SK-N-SH treated with all-trans-retinoic acid at 6 μM for 48 hours (cell line): ENCODE measurements at regions not wholly inside any gene's neighbourhood (a gene's known extent, or its start where the extent isn't known, plus 50 kb on each side); places are given as distances from the start of the nearest gene placed in this dataset.

ENCODE experiments used
- ATAC-seq: fragments of 200-7000 bp; cut with Tn5 transposase; 3 replicates; pipeline ENCODE4 v1.9.1; 2020; ENCODE audit warnings: mild to moderate bottlenecking, moderate library complexity
- ARNTL ChIP-seq: fragments of 450-650 bp; formaldehyde crosslinking; IDR thresholded peaks from 2 replicates; pipeline ENCODE4 v1.5.0; 2020; ENCODE audit warnings: low read depth, mild to moderate bottlenecking, moderate library complexity, borderline replicate concordance
- CSDC2 ChIP-seq: fragments of 250-450 bp; sonication (Bioruptor Pico); IDR thresholded peaks from 2 replicates; pipeline ENCODE4 v1.5.0; 2020; ENCODE audit warnings: mild to moderate bottlenecking, moderate library complexity
- ESRRG ChIP-seq: fragments of 250-450 bp; sonication (Bioruptor Pico); IDR thresholded peaks from 2 replicates; pipeline ENCODE4 v1.6.1; 2021; ENCODE audit warnings: mild to moderate bottlenecking
- ISL1 ChIP-seq: fragments of 250-450 bp; sonication (Bioruptor Pico); IDR thresholded peaks from 2 replicates; pipeline ENCODE4 v2.1.2; 2022; ENCODE audit warnings: mild to moderate bottlenecking, moderate library complexity
- OSR1 ChIP-seq: fragments of 250-450 bp; sonication (Bioruptor Pico); IDR thresholded peaks from 2 replicates; pipeline ENCODE4 v1.8.0; 2022; ENCODE audit warnings: moderate library complexity, mild to moderate bottlenecking, inconsistent platforms
- PPARA ChIP-seq: fragments of 250-450 bp; sonication (Bioruptor Pico); IDR thresholded peaks from 2 replicates; pipeline ENCODE4 v1.5.0; 2020; ENCODE audit warnings: mild to moderate bottlenecking, borderline replicate concordance
- RARB ChIP-seq: fragments of 250-450 bp; sonication (Bioruptor Pico); IDR thresholded peaks from 2 replicates; pipeline ENCODE4 v1.8.0; 2021; ENCODE audit warnings: mild to moderate bottlenecking, moderate library complexity
- SNAI2 ChIP-seq: fragments of 250-450 bp; sonication (Bioruptor Pico); IDR thresholded peaks from 2 replicates; pipeline ENCODE4 v1.5.0; 2020; ENCODE audit warnings: mild to moderate bottlenecking, moderate library complexity
- TCF4 ChIP-seq: fragments of 250-450 bp; sonication (Bioruptor Pico); IDR thresholded peaks from 2 replicates; pipeline ENCODE4 v1.8.0; 2021; ENCODE audit warnings: mild to moderate bottlenecking, moderate library complexity, borderline replicate concordance
- TOX ChIP-seq: fragments of 250-450 bp; sonication (Bioruptor Pico); IDR thresholded peaks from 2 replicates; pipeline ENCODE4 v1.8.0; 2021; ENCODE audit warnings: mild to moderate bottlenecking, moderate library complexity, borderline replicate concordance
- ZFP3 ChIP-seq: fragments of 250-450 bp; sonication (Bioruptor Pico); IDR thresholded peaks from 2 replicates; pipeline ENCODE4 v1.5.0; 2020; ENCODE audit warnings: mild to moderate bottlenecking, moderate library complexity
- ZFP30 ChIP-seq: fragments of 450-650 bp; formaldehyde crosslinking; IDR thresholded peaks from 2 replicates; pipeline ENCODE4 v1.5.0; 2022; ENCODE audit warnings: mild to moderate bottlenecking, moderate library complexity
- ZNF565 ChIP-seq: fragments of 450-650 bp; formaldehyde crosslinking; conservative IDR thresholded peaks from 2 replicates; pipeline ENCODE4 v1.5.0; 2020; ENCODE audit warnings: low read depth, mild to moderate bottlenecking, moderate library complexity
- ZNF70 ChIP-seq: fragments of 450-650 bp; formaldehyde crosslinking; IDR thresholded peaks from 2 replicates; pipeline ENCODE4 v1.5.0; 2020; ENCODE audit warnings: mild to moderate bottlenecking, moderate library complexity
- ZNF8 ChIP-seq: fragments of 450-650 bp; formaldehyde crosslinking; IDR thresholded peaks from 2 replicates; pipeline ENCODE4 v1.5.0; 2020; ENCODE audit warnings: mild to moderate bottlenecking, moderate library complexity
- TF ChIP-seq, protein P1 (sequence below): fragments of 250-450 bp; sonication (Bioruptor Pico); IDR thresholded peaks from 2 replicates; pipeline ENCODE4 v1.5.1; 2020; ENCODE audit warnings: low read depth, mild to moderate bottlenecking, moderate library complexity
- TF ChIP-seq, protein P2 (sequence below): fragments of 250-450 bp; sonication (Bioruptor Pico); IDR thresholded peaks from 2 replicates; pipeline ENCODE4 v1.8.0; 2021; ENCODE audit warnings: low read depth, mild to moderate bottlenecking, moderate library complexity, borderline replicate concordance
- TF ChIP-seq, protein P3 (sequence below): fragments of 250-450 bp; sonication (Bioruptor Pico); IDR thresholded peaks from 2 replicates; pipeline ENCODE4 v1.8.0; 2020; ENCODE audit warnings: mild to moderate bottlenecking, moderate library complexity, borderline replicate concordance
- TF ChIP-seq, protein P4 (sequence below): fragments of 250-450 bp; sonication (Bioruptor Pico); IDR thresholded peaks from 2 replicates; pipeline ENCODE4 v1.5.0; 2020; ENCODE audit warnings: mild to moderate bottlenecking, moderate library complexity

DNA sequence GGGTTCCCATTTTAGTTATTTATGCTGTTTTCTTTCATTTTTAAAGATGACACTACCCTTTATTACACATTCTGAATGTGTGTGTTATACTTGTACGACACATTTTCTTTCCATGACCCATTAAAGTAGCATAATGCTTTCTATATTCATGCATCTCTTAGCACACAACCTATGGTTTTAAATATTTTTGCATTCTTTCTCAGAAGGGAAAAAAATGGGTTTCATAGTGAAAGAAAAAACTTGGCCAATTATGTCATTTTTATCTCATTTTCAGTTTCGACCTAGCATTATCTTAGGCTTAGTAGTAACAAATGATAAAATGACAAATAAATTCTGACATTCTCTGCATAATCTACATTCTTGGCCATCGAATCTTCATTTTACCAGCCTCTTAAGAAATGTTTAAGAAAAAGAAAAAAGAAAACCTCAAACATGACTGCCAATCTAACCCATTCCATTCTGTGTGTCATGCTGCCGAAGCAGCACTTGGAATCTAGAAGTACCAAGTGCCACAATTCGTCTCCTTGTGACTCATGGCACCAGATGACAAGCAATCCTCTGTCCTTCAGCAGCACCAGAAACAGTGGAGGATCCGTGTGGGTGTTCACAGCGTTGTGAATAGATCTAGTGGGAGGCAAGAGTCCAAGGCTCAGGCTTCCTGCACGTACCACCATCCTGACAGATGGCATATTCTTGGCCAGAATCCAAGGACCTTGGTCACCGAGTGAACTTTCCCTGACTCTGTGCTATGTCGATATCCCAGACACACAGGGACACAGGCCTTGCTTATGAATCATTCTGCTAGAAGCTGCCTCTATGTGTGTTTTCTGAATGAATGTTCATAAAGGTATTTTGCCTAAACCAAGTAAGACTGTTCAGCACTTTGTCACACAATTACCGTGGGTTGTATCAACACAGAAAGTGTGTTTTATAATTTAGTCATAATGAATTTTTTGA, 502.7 kb downstream of the NR2F1-AS1 start:
- ATAC-seq = peak; percentile 90
- TF ChIP-seq ZNF8 (CRISPR knock-in tag) (peak; percentile 92), TCF4 (CRISPR knock-in tag) (peak; percentile 35; the same call in 1 of the 2 replicates), ESRRG (no peak), ZFP30 (no peak), ZNF70 (CRISPR knock-in tag) (no peak), TOX (CRISPR knock-in tag) (peak; percentile 41; the same call in 1 of the 2 replicates), ISL1 (CRISPR knock-in tag) (peak; percentile 87), RARB (CRISPR knock-in tag) (0 out of 2 replicates have a peak, but pooled peaks have one; percentile 20), CSDC2 (CRISPR knock-in tag) (no peak), SNAI2 (peak; percentile 61)
- TF ChIP-seq, protein P1, sequence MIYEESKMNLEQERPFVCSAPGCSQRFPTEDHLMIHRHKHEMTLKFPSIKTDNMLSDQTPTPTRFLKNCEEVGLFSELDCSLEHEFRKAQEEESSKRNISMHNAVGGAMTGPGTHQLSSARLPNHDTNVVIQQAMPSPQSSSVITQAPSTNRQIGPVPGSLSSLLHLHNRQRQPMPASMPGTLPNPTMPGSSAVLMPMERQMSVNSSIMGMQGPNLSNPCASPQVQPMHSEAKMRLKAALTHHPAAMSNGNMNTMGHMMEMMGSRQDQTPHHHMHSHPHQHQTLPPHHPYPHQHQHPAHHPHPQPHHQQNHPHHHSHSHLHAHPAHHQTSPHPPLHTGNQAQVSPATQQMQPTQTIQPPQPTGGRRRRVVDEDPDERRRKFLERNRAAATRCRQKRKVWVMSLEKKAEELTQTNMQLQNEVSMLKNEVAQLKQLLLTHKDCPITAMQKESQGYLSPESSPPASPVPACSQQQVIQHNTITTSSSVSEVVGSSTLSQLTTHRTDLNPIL (CRISPR knock-in tag) = peak; percentile 40; the same call in 1 of the 2 replicates
- TF ChIP-seq, protein P2, sequence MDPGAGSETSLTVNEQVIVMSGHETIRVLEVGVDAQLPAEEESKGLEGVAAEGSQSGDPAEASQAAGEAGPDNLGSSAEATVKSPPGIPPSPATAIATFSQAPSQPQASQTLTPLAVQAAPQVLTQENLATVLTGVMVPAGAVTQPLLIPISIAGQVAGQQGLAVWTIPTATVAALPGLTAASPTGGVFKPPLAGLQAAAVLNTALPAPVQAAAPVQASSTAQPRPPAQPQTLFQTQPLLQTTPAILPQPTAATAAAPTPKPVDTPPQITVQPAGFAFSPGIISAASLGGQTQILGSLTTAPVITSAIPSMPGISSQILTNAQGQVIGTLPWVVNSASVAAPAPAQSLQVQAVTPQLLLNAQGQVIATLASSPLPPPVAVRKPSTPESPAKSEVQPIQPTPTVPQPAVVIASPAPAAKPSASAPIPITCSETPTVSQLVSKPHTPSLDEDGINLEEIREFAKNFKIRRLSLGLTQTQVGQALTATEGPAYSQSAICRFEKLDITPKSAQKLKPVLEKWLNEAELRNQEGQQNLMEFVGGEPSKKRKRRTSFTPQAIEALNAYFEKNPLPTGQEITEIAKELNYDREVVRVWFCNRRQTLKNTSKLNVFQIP = peak; percentile 81; the same call in 1 of the 2 replicates
- TF ChIP-seq, protein P3, sequence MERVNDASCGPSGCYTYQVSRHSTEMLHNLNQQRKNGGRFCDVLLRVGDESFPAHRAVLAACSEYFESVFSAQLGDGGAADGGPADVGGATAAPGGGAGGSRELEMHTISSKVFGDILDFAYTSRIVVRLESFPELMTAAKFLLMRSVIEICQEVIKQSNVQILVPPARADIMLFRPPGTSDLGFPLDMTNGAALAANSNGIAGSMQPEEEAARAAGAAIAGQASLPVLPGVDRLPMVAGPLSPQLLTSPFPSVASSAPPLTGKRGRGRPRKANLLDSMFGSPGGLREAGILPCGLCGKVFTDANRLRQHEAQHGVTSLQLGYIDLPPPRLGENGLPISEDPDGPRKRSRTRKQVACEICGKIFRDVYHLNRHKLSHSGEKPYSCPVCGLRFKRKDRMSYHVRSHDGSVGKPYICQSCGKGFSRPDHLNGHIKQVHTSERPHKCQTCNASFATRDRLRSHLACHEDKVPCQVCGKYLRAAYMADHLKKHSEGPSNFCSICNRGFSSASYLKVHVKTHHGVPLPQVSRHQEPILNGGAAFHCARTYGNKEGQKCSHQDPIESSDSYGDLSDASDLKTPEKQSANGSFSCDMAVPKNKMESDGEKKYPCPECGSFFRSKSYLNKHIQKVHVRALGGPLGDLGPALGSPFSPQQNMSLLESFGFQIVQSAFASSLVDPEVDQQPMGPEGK (CRISPR knock-in tag) = peak; percentile 24; the same call in 1 of the 2 replicates

DNA sequence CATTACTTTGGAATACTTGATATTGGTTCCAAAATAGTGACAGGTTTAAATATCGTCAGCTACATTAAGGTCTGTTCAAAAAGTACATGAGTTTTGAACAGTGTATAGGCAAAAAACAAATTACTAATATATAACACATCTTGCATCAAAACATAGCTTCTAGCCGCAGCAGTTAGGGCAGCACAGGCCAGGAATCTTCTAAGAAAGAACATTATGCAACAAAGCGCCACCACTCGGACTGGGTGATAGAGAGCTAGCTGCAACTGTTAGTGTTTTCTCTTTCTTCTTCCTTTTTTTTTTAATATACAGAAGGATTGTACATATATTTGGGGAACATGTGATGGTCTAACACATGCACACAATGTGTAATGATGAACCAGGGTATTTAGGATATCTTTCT, 504.5 kb downstream of the NR2F1-AS1 start:
- TF ChIP-seq, protein P1 (CRISPR knock-in tag) = no peak
- TF ChIP-seq, protein P4, sequence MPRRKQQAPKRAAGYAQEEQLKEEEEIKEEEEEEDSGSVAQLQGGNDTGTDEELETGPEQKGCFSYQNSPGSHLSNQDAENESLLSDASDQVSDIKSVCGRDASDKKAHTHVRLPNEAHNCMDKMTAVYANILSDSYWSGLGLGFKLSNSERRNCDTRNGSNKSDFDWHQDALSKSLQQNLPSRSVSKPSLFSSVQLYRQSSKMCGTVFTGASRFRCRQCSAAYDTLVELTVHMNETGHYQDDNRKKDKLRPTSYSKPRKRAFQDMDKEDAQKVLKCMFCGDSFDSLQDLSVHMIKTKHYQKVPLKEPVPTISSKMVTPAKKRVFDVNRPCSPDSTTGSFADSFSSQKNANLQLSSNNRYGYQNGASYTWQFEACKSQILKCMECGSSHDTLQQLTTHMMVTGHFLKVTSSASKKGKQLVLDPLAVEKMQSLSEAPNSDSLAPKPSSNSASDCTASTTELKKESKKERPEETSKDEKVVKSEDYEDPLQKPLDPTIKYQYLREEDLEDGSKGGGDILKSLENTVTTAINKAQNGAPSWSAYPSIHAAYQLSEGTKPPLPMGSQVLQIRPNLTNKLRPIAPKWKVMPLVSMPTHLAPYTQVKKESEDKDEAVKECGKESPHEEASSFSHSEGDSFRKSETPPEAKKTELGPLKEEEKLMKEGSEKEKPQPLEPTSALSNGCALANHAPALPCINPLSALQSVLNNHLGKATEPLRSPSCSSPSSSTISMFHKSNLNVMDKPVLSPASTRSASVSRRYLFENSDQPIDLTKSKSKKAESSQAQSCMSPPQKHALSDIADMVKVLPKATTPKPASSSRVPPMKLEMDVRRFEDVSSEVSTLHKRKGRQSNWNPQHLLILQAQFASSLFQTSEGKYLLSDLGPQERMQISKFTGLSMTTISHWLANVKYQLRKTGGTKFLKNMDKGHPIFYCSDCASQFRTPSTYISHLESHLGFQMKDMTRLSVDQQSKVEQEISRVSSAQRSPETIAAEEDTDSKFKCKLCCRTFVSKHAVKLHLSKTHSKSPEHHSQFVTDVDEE (CRISPR knock-in tag) = no peak
- no peak for TF ChIP-seq ZNF70 (CRISPR knock-in tag)
- TF ChIP-seq, protein P3 (CRISPR knock-in tag) = no peak
- no peak for TF ChIP-seq TCF4 (CRISPR knock-in tag)
- no peak for TF ChIP-seq ARNTL (CRISPR knock-in tag)
- TF ChIP-seq ZFP3 (CRISPR knock-in tag) = no peak
- TF ChIP-seq ZNF565 (CRISPR knock-in tag) = no peak
- no peak for TF ChIP-seq OSR1
- no peak for TF ChIP-seq PPARA (CRISPR knock-in tag)
- ATAC-seq = no peak
